ENCODE measurements at regions not wholly inside any gene's neighbourhood (a gene's known extent, or its start where the extent isn't known, plus 50 kb on each side); places are given as distances from the start of the nearest gene placed in this dataset.

- WGBS, 2 donors: 64 to 84% methylated on average over 3 of the region's 3 CpGs
- no peak for TF ChIP-seq POLR2A (IDR thresholded peaks at IDR 0.05)
- TF ChIP-seq CTCF (IDR thresholded peaks at IDR 0.05): no peak
- intact Hi-C loops (cut with DNase I): no loop called here
- DNase-seq: no peak
- H3K4me1 ChIP-seq: no peaks in the 10 kb centered on the region
- no peaks in the 10 kb centered on the region for H3K36me3 ChIP-seq
- no peaks in the 10 kb centered on the region for H3K27me3 ChIP-seq
- H3K27ac ChIP-seq: no peak overlapping the region
- H3K4me3 ChIP-seq: no peak overlapping the region
- no peaks in the 10 kb centered on the region for H3K9me3 ChIP-seq
Observed at GRCh38 chr7:19589446-19589845, 119.4 kb downstream of the POLR1F start.

- no peaks in the 10 kb centered on the region for H3K27me3 ChIP-seq
- H3K4me3 ChIP-seq: no peak overlapping the region
- intact Hi-C loops (cut with DNase I): no loop called here
- TF ChIP-seq POLR2A (IDR thresholded peaks at IDR 0.05) (no peak), CTCF (IDR thresholded peaks at IDR 0.05) (no peak)
- H3K36me3 ChIP-seq: no peaks in the 10 kb centered on the region
- DNase-seq: no peak
- WGBS, 2 donors: 41 to 43% methylated on average over 2 of the region's 2 CpGs
- H3K9me3 ChIP-seq: no peaks in the 10 kb centered on the region
- H3K4me1 ChIP-seq: no peaks in the 10 kb centered on the region
- no peak overlapping the region for H3K27ac ChIP-seq
Observed at GRCh38 chr7:19587291-19587690, 121.5 kb downstream of the POLR1F start.

GRCh38 chr7:19585761-19586160 lies 123.1 kb downstream of the POLR1F start:
- Histone ChIP-seq H3K27me3 (no peaks in the 10 kb centered on the region), H3K9me3 (no peaks in the 10 kb centered on the region), H3K4me1 (no peaks in the 10 kb centered on the region), H3K36me3 (no peaks in the 10 kb centered on the region), H3K4me3 (no peak overlapping the region), H3K27ac (no peak overlapping the region)
- 72 to 85% methylated on average over 2 of the region's 2 CpGs for WGBS, 2 donors
- intact Hi-C loops (cut with DNase I): no loop called here
- no peak for DNase-seq
- TF ChIP-seq CTCF (IDR thresholded peaks at IDR 0.05) (no peak), POLR2A (IDR thresholded peaks at IDR 0.05) (no peak)

GRCh38 chr7:19575909-19576557 lies 132.8 kb downstream of the POLR1F start:
- WGBS, 2 donors: 63 to 65% methylated on average over 2 of the region's 2 CpGs
- Histone ChIP-seq H3K36me3 (no peaks in the 10 kb centered on the region), H3K27me3 (no peaks in the 10 kb centered on the region), H3K9me3 (no peaks in the 10 kb centered on the region), H3K4me3 (no peak overlapping the region), H3K4me1 (no peaks in the 10 kb centered on the region), H3K27ac (no peak overlapping the region)
- intact Hi-C loops (cut with DNase I): no loop called here
- TF ChIP-seq POLR2A (IDR thresholded peaks at IDR 0.05): no peak
- no peak for TF ChIP-seq CTCF (IDR thresholded peaks at IDR 0.05)
- DNase-seq: no peak

- 37 to 55% methylated on average over 5 of the region's 5 CpGs for WGBS, 2 donors
- intact Hi-C loops (cut with DNase I): no loop called here
Observed at GRCh38 chr7:19574131-19574530, 134.7 kb downstream of the POLR1F start.

More at GRCh38 chr7:19574131-19574530, 134.7 kb downstream of the POLR1F start:
- TF ChIP-seq POLR2A (IDR thresholded peaks at IDR 0.05) (no peak), CTCF (IDR thresholded peaks at IDR 0.05) (no peak)
- Histone ChIP-seq H3K4me3 (no peak overlapping the region), H3K36me3 (no peaks in the 10 kb centered on the region), H3K9me3 (no peaks in the 10 kb centered on the region), H3K27ac (no peak overlapping the region), H3K27me3 (no peaks in the 10 kb centered on the region), H3K4me1 (no peaks in the 10 kb centered on the region)
- DNase-seq: no peak

Data from esophagus squamous epithelium (tissue), 5 donors.